Retina (tissue), 1 donor: ENCODE measurements at regions not wholly inside any gene's neighbourhood (a gene's known extent, or its start where the extent isn't known, plus 50 kb on each side); places are given as distances from the start of the nearest gene placed in this dataset.

Source experiments
- DNase-seq: peaks from one replicate; pipeline ENCODE4 v3.0.0-alpha.2; 2016

- no peak for DNase-seq
Observed at GRCh38 chr14:76307786-76308780, 67.9 kb upstream of the ESRRB start.

GRCh38 chr14:76309572-76310162 is 66.3 kb upstream of the ESRRB start:
- DNase-seq, result no peak

- DNase-seq, result no peak
Observed at GRCh38 chr14:76311079-76311758, 64.7 kb upstream of the ESRRB start.

- no peak for DNase-seq
Observed at GRCh38 chr14:76312821-76313220, 63.1 kb upstream of the ESRRB start.

GRCh38 chr14:76313303-76313702 is 62.6 kb upstream of the ESRRB start:
- DNase-seq, result no peak

GRCh38 chr14:76313852-76314251 is 62.1 kb upstream of the ESRRB start:
- DNase-seq, result no peak

GRCh38 chr14:76314521-76315034 is 61.4 kb upstream of the ESRRB start:
- no peak for DNase-seq

- DNase-seq, result no peak
Observed at GRCh38 chr14:76320486-76320885, 55.5 kb upstream of the ESRRB start.

GRCh38 chr14:76320975-76321374 is 55.0 kb upstream of the ESRRB start:
- DNase-seq, result no peak

GRCh38 chr14:76322594-76323220 is 53.2 kb upstream of the ESRRB start:
- no peak for DNase-seq

GRCh38 chr14:76323331-76324050 is 52.4 kb upstream of the ESRRB start:
- DNase-seq, result no peak

GRCh38 chr14:76324133-76324532 is 51.8 kb upstream of the ESRRB start:
- DNase-seq, result no peak
